PC-3 (cell line): ENCODE measurements at regions not wholly inside any gene's neighbourhood (a gene's known extent, or its start where the extent isn't known, plus 50 kb on each side); places are given as distances from the start of the nearest gene placed in this dataset.
"Not testable (repeated sequence)": the region's sequence is repeated elsewhere in the genome, so short reads cannot be mapped to it uniquely, and the experiment has no call there.

Experiments used
- EZH2 ChIP-seq: fragments of 300-600 bp; sonication (generic); IDR thresholded peaks from one replicate; pipeline ENCODE4 v1.6.1; 2017; ENCODE audit warnings: antibody characterized with exemption, mild to moderate bottlenecking, low read length; ENCODE audit not compliant: unreplicated experiment
- TF ChIP-seq, protein P1 (sequence below): fragments of 300-600 bp; sonication (generic); conservative IDR thresholded peaks from 2 replicates; pipeline ENCODE4 v1.5.1; 2017; ENCODE audit warnings: antibody characterized with exemption, low read depth, mild to moderate bottlenecking, low read length

DNA sequence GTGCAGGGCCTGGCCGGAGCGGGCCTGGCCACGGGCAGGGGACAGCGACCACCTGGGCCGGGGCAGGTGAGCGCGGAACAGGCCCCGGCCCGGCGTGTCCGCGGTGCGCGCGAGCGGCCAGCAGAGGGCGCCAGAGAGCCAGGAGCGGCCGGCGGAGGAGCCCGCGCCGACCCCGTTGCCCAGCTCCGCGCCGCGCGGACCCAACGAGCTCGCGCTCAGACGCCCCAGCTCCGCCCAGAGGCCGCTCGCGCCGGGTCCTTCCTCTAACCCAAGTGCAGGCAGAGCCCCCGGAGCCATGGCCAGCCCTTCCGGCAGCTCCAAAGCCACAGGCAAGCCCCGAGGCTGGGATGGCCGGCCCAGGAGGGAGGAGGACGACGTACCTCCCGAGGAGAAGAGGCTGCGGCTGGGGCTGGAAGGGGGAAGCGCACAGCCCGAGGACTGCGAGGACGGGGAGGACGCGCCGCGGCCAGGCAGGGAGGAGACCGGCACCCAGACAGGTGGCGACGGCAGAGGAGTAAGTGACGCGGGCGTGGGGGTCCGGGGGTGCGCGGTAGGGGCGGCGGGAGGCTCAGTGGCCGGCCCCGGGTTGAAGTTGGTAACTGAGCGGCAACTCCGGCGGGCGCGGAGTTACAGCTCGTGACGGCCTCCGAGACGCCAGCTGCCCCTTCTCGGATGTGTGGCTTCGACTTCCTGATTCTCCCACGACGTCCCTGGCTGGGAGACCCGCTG, 88.1 kb downstream of the DEFB131A start:
- TF ChIP-seq, protein P1, sequence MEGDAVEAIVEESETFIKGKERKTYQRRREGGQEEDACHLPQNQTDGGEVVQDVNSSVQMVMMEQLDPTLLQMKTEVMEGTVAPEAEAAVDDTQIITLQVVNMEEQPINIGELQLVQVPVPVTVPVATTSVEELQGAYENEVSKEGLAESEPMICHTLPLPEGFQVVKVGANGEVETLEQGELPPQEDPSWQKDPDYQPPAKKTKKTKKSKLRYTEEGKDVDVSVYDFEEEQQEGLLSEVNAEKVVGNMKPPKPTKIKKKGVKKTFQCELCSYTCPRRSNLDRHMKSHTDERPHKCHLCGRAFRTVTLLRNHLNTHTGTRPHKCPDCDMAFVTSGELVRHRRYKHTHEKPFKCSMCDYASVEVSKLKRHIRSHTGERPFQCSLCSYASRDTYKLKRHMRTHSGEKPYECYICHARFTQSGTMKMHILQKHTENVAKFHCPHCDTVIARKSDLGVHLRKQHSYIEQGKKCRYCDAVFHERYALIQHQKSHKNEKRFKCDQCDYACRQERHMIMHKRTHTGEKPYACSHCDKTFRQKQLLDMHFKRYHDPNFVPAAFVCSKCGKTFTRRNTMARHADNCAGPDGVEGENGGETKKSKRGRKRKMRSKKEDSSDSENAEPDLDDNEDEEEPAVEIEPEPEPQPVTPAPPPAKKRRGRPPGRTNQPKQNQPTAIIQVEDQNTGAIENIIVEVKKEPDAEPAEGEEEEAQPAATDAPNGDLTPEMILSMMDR = peak; percentile 48; the same call in 1 of the 2 replicates
- not testable (repeated sequence) for TF ChIP-seq EZH2
